ENCODE measurements at regions not wholly inside any gene's neighbourhood (a gene's known extent, or its start where the extent isn't known, plus 50 kb on each side); places are given as distances from the start of the nearest gene placed in this dataset.

DNA sequence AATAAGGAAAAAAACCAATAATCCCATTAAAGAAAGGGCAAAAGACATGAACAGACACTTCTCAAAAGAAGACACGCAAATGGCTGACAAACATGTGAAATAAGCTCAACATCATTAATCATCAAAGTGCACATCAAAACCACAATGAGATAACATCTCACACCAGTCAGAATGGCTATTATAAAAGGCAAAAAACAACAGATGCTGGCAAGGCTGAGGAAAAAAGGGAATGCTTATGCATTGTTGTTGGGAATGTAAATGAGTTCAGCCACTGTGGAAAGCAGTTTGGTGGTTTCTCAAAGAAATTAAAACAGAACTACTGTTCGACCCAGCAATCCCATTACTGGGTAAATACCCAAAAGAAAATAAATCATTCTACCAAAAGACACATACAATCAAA is 285.6 kb downstream of the NR4A2 start:
- TF ChIP-seq, protein P1, sequence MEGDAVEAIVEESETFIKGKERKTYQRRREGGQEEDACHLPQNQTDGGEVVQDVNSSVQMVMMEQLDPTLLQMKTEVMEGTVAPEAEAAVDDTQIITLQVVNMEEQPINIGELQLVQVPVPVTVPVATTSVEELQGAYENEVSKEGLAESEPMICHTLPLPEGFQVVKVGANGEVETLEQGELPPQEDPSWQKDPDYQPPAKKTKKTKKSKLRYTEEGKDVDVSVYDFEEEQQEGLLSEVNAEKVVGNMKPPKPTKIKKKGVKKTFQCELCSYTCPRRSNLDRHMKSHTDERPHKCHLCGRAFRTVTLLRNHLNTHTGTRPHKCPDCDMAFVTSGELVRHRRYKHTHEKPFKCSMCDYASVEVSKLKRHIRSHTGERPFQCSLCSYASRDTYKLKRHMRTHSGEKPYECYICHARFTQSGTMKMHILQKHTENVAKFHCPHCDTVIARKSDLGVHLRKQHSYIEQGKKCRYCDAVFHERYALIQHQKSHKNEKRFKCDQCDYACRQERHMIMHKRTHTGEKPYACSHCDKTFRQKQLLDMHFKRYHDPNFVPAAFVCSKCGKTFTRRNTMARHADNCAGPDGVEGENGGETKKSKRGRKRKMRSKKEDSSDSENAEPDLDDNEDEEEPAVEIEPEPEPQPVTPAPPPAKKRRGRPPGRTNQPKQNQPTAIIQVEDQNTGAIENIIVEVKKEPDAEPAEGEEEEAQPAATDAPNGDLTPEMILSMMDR (IDR thresholded peaks at IDR 0.05; ENCODE audit: low read depth, low read length) = no peak
- TF ChIP-seq EZH2phosphoT487 (IDR thresholded peaks at IDR 0.05; ENCODE audit: low read depth) = no peak
- H3K79me2 ChIP-seq (ENCODE audit: low read length) = no peaks in the 10 kb centered on the region
- H3K9me3 ChIP-seq (ENCODE audit: insufficient read depth, low read length) = no peaks in the 10 kb centered on the region
- H3K4me2 ChIP-seq (ENCODE audit: low read length) = no peak overlapping the region
- H3K36me3 ChIP-seq (replicated peaks; ENCODE audit: low read depth, low read length) = no peaks in the 10 kb centered on the region
- H3K9ac ChIP-seq (ENCODE audit: low read length) = no peak overlapping the region
- H4K20me1 ChIP-seq (ENCODE audit: insufficient read depth, low read length) = no peaks in the 10 kb centered on the region
- no peaks in the 10 kb centered on the region for H3K4me1 ChIP-seq (ENCODE audit: low read length)
- no peak overlapping the region for H2AFZ ChIP-seq (ENCODE audit: low read depth, low read length)
- H3K27ac ChIP-seq (ENCODE audit: low read length) = no peak overlapping the region
- no peak overlapping the region for H3K4me3 ChIP-seq (ENCODE audit: low read length)
- H3K27me3 ChIP-seq (ENCODE audit: low read depth, low read length) = no peaks in the 10 kb centered on the region

DNA sequence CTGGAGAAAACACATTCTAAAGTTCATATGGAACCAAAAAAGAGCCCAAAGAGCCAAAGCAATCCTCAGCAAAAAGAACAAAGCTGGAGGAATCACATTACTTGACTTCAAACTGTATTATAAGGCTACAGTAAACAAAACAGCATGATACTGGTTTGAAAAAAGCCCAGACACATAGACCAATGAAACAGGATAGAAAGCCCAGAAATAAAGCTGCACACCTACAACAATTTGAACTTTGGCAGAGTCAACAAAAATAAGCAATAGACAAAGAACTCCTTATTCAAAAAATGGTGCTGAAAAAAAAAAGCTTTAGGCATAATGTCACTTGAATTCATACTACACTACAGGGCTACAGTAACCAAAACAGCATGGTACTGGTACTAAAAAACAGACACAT is 289.6 kb downstream of the NR4A2 start:
- no peak for TF ChIP-seq EZH2phosphoT487 (IDR thresholded peaks at IDR 0.05; ENCODE audit: low read depth)
- H3K4me3 ChIP-seq (ENCODE audit: low read length) = no peak overlapping the region
- H3K9ac ChIP-seq (ENCODE audit: low read length) = no peak overlapping the region
- no peaks in the 10 kb centered on the region for H3K27me3 ChIP-seq (ENCODE audit: low read depth, low read length)
- H3K4me1 ChIP-seq (ENCODE audit: low read length) = no peaks in the 10 kb centered on the region
- no peak overlapping the region for H2AFZ ChIP-seq (ENCODE audit: low read depth, low read length)
- no peaks in the 10 kb centered on the region for H3K79me2 ChIP-seq (ENCODE audit: low read length)
- H4K20me1 ChIP-seq (ENCODE audit: insufficient read depth, low read length) = no peaks in the 10 kb centered on the region
- H3K9me3 ChIP-seq (ENCODE audit: insufficient read depth, low read length) = no peaks in the 10 kb centered on the region
- H3K36me3 ChIP-seq (replicated peaks; ENCODE audit: low read depth, low read length) = no peaks in the 10 kb centered on the region
- no peak overlapping the region for H3K4me2 ChIP-seq (ENCODE audit: low read length)
- H3K27ac ChIP-seq (ENCODE audit: low read length) = no peak overlapping the region

DNA sequence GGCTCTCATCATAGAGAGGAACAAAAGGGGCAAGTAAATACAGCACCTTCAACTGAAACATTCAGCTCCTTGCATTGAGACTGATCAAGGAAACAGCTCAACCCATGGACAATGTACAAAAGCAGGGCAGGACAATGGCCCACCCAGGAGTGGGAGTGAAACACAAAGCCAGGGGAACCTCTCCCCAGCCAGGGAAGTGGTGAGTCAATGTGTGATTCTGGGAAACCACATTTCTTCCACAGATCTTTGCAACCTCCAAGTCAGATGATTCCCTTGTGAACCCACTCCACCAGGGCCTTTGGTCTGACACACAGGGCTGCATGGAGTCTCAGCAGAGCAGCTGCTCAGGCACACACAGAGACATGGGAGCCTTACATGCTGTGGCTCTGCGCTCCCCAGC is 294.5 kb downstream of the NR4A2 start:
- no peaks in the 10 kb centered on the region for H3K36me3 ChIP-seq (replicated peaks; ENCODE audit: low read depth, low read length)
- no peaks in the 10 kb centered on the region for H3K27me3 ChIP-seq (ENCODE audit: low read depth, low read length)
- no peak overlapping the region for H3K9ac ChIP-seq (ENCODE audit: low read length)
- no peak for TF ChIP-seq EZH2phosphoT487 (IDR thresholded peaks at IDR 0.05; ENCODE audit: low read depth)
- TF ChIP-seq, protein P1 (IDR thresholded peaks at IDR 0.05; ENCODE audit: low read depth, low read length) = no peak
- H3K9me3 ChIP-seq (ENCODE audit: insufficient read depth, low read length) = no peaks in the 10 kb centered on the region
- H2AFZ ChIP-seq (ENCODE audit: low read depth, low read length) = no peak overlapping the region
- H4K20me1 ChIP-seq (ENCODE audit: insufficient read depth, low read length) = no peaks in the 10 kb centered on the region
- no peak overlapping the region for H3K4me2 ChIP-seq (ENCODE audit: low read length)
- H3K4me1 ChIP-seq (ENCODE audit: low read length) = no peaks in the 10 kb centered on the region
- no peaks in the 10 kb centered on the region for H3K79me2 ChIP-seq (ENCODE audit: low read length)
- H3K4me3 ChIP-seq (ENCODE audit: low read length) = no peak overlapping the region
- no peak overlapping the region for H3K27ac ChIP-seq (ENCODE audit: low read length)

DNA sequence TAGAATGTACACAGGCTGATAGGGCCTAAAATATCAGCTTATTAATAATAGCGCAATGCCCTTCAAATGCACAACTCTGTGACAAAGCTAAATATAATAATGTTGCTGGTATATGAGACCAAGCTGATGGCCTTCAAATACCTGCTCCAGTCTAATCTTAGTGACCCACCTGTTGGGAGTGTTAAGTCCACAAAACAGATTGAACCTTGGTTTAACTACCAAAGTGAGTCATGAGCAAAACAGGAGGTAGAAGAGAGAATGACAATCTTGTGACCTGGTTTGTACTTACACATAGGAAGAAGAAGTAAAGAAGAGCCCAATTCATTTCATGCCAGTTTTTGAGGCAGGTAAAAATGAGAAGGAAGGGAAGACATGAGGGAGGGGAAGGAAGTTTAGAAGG is 295.0 kb downstream of the NR4A2 start:
- no peak overlapping the region for H3K9ac ChIP-seq (ENCODE audit: low read length)
- H3K4me1 ChIP-seq (ENCODE audit: low read length) = no peaks in the 10 kb centered on the region
- H3K27ac ChIP-seq (ENCODE audit: low read length) = no peak overlapping the region
- no peaks in the 10 kb centered on the region for H3K79me2 ChIP-seq (ENCODE audit: low read length)
- H3K9me3 ChIP-seq (ENCODE audit: insufficient read depth, low read length) = no peaks in the 10 kb centered on the region
- H3K4me3 ChIP-seq (ENCODE audit: low read length) = no peak overlapping the region
- no peaks in the 10 kb centered on the region for H3K27me3 ChIP-seq (ENCODE audit: low read depth, low read length)
- H2AFZ ChIP-seq (ENCODE audit: low read depth, low read length) = no peak overlapping the region
- no peaks in the 10 kb centered on the region for H4K20me1 ChIP-seq (ENCODE audit: insufficient read depth, low read length)
- TF ChIP-seq EZH2phosphoT487 (IDR thresholded peaks at IDR 0.05; ENCODE audit: low read depth) = no peak
- TF ChIP-seq, protein P1 (IDR thresholded peaks at IDR 0.05; ENCODE audit: low read depth, low read length) = no peak
- no peaks in the 10 kb centered on the region for H3K36me3 ChIP-seq (replicated peaks; ENCODE audit: low read depth, low read length)
- no peak overlapping the region for H3K4me2 ChIP-seq (ENCODE audit: low read length)

DNA sequence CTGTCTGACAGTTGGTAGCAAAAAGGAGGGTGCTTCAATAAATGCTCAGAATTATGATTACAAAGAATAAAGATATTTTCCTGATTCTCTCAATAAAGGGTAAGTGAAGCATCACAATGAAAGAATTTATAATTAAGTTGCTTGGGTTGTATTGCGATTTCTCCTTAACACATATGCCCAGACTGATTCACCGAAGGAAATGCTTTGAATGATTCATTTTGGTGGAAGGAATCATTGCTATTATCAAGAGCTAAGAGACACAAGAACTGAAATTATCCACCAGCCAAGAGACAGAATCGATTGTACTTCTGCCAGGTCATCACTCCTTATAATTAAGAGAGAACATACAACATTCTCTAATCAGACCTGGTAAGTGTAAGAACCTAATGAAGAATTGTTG is 301.4 kb downstream of the NR4A2 start:
- no peak overlapping the region for H3K4me2 ChIP-seq (ENCODE audit: low read length)
- H4K20me1 ChIP-seq (ENCODE audit: insufficient read depth, low read length) = no peaks in the 10 kb centered on the region
- no peak overlapping the region for H3K4me3 ChIP-seq (ENCODE audit: low read length)
- H3K79me2 ChIP-seq (ENCODE audit: low read length) = no peaks in the 10 kb centered on the region
- H3K9ac ChIP-seq (ENCODE audit: low read length) = no peak overlapping the region
- H3K36me3 ChIP-seq (replicated peaks; ENCODE audit: low read depth, low read length) = no peaks in the 10 kb centered on the region
- no peak overlapping the region for H3K27ac ChIP-seq (ENCODE audit: low read length)
- H3K4me1 ChIP-seq (ENCODE audit: low read length) = no peaks in the 10 kb centered on the region
- no peak for TF ChIP-seq EZH2phosphoT487 (IDR thresholded peaks at IDR 0.05; ENCODE audit: low read depth)
- TF ChIP-seq, protein P1 (IDR thresholded peaks at IDR 0.05; ENCODE audit: low read depth, low read length) = no peak
- no peak overlapping the region for H2AFZ ChIP-seq (ENCODE audit: low read depth, low read length)
- H3K9me3 ChIP-seq (ENCODE audit: insufficient read depth, low read length) = no peaks in the 10 kb centered on the region
- H3K27me3 ChIP-seq (ENCODE audit: low read depth, low read length) = no peaks in the 10 kb centered on the region
